Esophagus muscularis mucosa (tissue), 4 donors: ENCODE measurements at regions not wholly inside any gene's neighbourhood (a gene's known extent, or its start where the extent isn't known, plus 50 kb on each side); places are given as distances from the start of the nearest gene placed in this dataset.

Experiments
- DNase-seq: peaks from one replicate; pipeline ENCODE4 v3.0.0-alpha.2; 2017; ENCODE audit errors: extremely low spot score
- H3K27ac ChIP-seq, 4 donors: fragments of 200-600 bp; sonication (generic); replicated peaks in 1 of 4; 1 replicate in 3 of 4; 2 replicates in 1 of 4; pipeline ENCODE4 v1.5.1; 2016 to 2019; ENCODE audit warnings: mild to moderate bottlenecking in 1 of 4
- H3K27me3 ChIP-seq, 4 donors: fragments of 200-600 bp; sonication (generic); one replicate each; pipeline versions ENCODE4 v1.5.1 to v1.6.0; 2016 to 2019
- H3K36me3 ChIP-seq, 4 donors: fragments of 200-600 bp; sonication (generic); one replicate each; pipeline ENCODE4 v1.5.1; 2016 to 2019
- H3K4me1 ChIP-seq, 4 donors: fragments of 200-600 bp; sonication (generic); one replicate each; pipeline ENCODE4 v1.5.1; 2016 to 2019
- H3K4me3 ChIP-seq, 4 donors: fragments of 200-600 bp; sonication (generic); 1 replicate in 2 of 4; 2 replicates in 2 of 4; pipeline ENCODE4 v1.5.1; 2016 to 2019; ENCODE audit warnings: mild to moderate bottlenecking in 4 of 4, moderate library complexity in 1 of 4
- H3K9me3 ChIP-seq, 4 donors: fragments of 200-600 bp; sonication (generic); 1 replicate in 3 of 4; 2 replicates in 1 of 4; pipeline ENCODE4 v1.5.1; 2016 to 2019
- EP300 ChIP-seq: sonication (generic); formaldehyde crosslinking; IDR thresholded peaks from one replicate; pipeline ENCODE4 v1.6.1; 2017; ENCODE audit warnings: antibody characterized with exemption
- POLR2A ChIP-seq: fragments of 450-650 bp; IDR thresholded peaks from one replicate; pipeline ENCODE4 v1.6.1; 2017; ENCODE audit warnings: antibody characterized with exemption, moderate library complexity, mild to moderate bottlenecking, low read depth
- POLR2AphosphoS5 ChIP-seq, 2 donors: sonication (generic); formaldehyde crosslinking; IDR thresholded peaks; one replicate each; pipeline ENCODE4 v1.6.1; 2017; ENCODE audit warnings: antibody characterized with exemption in 2 of 2
- WGBS: methylation state at CpG from one replicate; pipeline ENCODE4 v1.1.5; 2018; 5-methylcytosine and 5-hydroxymethylcytosine counted together
- intact Hi-C: fragments of 100-400 bp; cut with DNase I; formaldehyde crosslinking; loops from one replicate; pipeline ENCODE4 v1.15.1; 2023
- TF ChIP-seq, protein P1 (sequence below), 3 experiments: fragments of 200-600 bp in 2 of 3; fragments of 450-650 bp in 1 of 3; sonication (generic) in 2 of 3; IDR thresholded peaks; one replicate each; pipeline ENCODE4 v1.5.1; 2017 to 2019; ENCODE audit warnings: antibody characterized with exemption in 3 of 3, mild to moderate bottlenecking in 2 of 3, moderate library complexity in 1 of 3

DNA sequence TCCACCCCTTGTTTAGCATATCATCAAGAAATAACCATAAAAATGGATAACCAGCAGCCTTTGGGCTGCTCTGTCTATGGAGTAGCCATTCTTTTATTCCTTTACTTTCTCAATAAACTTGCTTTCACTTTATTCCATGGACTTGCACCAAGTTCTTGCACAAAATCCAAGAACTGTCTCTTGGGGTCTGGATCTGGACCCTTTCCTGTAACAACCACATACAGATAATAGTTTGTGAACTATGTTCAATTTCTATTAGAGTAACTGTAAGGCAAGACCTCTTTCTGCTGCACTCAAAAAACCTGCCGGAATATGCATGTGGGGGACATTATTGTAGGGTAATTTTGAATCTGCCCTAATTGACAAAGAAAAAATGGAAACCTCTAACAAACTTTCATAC, 66.9 kb upstream of the TMEM215 start:
- no peaks in the 10 kb centered on the region for H3K9me3 ChIP-seq
- no peaks in the 10 kb centered on the region for H3K27me3 ChIP-seq
- no peaks in the 10 kb centered on the region for H3K4me1 ChIP-seq
- no peaks in the 10 kb centered on the region for H3K36me3 ChIP-seq
- 95% methylated on average over 1 of the region's 1 CpG for WGBS
- H3K4me3 ChIP-seq: no peak overlapping the region
- no peak overlapping the region for H3K27ac ChIP-seq
- intact Hi-C loops: no loop called here
- TF ChIP-seq EP300: no peak
- TF ChIP-seq, protein P1, sequence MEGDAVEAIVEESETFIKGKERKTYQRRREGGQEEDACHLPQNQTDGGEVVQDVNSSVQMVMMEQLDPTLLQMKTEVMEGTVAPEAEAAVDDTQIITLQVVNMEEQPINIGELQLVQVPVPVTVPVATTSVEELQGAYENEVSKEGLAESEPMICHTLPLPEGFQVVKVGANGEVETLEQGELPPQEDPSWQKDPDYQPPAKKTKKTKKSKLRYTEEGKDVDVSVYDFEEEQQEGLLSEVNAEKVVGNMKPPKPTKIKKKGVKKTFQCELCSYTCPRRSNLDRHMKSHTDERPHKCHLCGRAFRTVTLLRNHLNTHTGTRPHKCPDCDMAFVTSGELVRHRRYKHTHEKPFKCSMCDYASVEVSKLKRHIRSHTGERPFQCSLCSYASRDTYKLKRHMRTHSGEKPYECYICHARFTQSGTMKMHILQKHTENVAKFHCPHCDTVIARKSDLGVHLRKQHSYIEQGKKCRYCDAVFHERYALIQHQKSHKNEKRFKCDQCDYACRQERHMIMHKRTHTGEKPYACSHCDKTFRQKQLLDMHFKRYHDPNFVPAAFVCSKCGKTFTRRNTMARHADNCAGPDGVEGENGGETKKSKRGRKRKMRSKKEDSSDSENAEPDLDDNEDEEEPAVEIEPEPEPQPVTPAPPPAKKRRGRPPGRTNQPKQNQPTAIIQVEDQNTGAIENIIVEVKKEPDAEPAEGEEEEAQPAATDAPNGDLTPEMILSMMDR (IDR thresholded peaks at IDR 0.05): no peak
- no peak for TF ChIP-seq POLR2A
- no peak for TF ChIP-seq POLR2AphosphoS5 (IDR thresholded peaks at IDR 0.05)
- DNase-seq: no peak

DNA sequence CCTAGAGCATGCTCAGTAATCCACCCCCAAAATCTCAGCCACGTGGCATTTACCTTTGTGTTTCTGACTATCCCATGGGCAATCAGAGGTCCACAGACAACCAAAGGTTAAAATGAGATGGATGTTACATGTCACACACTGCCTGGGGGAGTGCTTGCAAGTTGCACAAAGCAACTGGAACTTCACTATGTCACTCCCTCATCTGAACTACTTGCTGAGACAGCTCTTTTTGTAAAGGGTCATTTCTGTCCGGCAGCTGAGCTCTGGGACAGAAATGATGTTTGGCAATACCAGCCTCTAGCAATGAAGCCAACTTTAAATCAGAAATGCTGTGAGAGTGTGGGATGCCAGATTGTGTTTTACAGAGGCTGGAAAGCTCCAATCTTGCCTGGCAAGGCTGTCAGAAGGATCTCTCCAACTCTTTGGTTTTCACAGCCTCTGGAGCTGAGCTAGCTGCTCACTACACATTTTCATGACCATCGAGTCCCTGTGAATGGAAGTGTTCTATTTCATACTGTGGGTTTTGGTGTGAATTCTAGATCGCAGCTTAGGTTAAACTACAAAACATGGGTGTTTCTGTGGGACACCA, 66.3 kb upstream of the TMEM215 start:
- Histone ChIP-seq H3K27ac (no peak overlapping the region), H3K27me3 (no peaks in the 10 kb centered on the region), H3K9me3 (no peaks in the 10 kb centered on the region), H3K4me1 (no peaks in the 10 kb centered on the region), H3K4me3 (no peak overlapping the region), H3K36me3 (no peaks in the 10 kb centered on the region)
- WGBS: 73% methylated on average over 4 of the region's 4 CpGs
- TF ChIP-seq POLR2A (no peak), EP300 (no peak), POLR2AphosphoS5 (IDR thresholded peaks at IDR 0.05) (no peak)
- TF ChIP-seq, protein P1 (IDR thresholded peaks at IDR 0.05): no peak
- intact Hi-C loops: no loop called here
- no peak for DNase-seq

DNA sequence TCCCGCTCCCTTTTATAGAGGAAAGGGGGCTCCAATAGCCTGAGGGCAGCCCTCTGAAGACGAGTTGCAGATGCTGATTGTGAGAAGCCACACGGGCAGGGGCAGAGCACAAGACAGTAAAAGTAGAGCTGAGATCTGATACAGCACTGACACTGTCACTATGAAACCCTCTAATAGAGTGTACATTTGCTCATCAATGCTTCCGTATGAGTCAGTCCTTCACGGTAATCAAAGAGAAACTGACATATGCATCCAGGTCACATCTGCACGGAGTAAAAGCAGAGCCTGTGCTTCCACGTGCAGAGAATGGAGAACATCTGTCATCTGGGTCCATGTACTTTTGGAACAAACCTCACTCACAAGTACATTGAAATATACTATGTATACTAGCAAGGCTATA, 60.6 kb upstream of the TMEM215 start:
- H3K27ac ChIP-seq: no peak overlapping the region
- no peak for DNase-seq
- 34% methylated on average over 7 of the region's 7 CpGs for WGBS
- no peaks in the 10 kb centered on the region for H3K36me3 ChIP-seq
- H3K4me1 ChIP-seq: no peaks in the 10 kb centered on the region
- intact Hi-C loops: no loop called here
- H3K9me3 ChIP-seq: peaks cover 0 to 5% (median 0%) of the 10 kb centered on the region in 4 donors
- TF ChIP-seq POLR2AphosphoS5 (IDR thresholded peaks at IDR 0.05): no peak
- TF ChIP-seq, protein P1 (IDR thresholded peaks at IDR 0.05): no peak
- no peak for TF ChIP-seq POLR2A
- TF ChIP-seq EP300: no peak
- H3K27me3 ChIP-seq: no peaks in the 10 kb centered on the region
- no peak overlapping the region for H3K4me3 ChIP-seq

DNA sequence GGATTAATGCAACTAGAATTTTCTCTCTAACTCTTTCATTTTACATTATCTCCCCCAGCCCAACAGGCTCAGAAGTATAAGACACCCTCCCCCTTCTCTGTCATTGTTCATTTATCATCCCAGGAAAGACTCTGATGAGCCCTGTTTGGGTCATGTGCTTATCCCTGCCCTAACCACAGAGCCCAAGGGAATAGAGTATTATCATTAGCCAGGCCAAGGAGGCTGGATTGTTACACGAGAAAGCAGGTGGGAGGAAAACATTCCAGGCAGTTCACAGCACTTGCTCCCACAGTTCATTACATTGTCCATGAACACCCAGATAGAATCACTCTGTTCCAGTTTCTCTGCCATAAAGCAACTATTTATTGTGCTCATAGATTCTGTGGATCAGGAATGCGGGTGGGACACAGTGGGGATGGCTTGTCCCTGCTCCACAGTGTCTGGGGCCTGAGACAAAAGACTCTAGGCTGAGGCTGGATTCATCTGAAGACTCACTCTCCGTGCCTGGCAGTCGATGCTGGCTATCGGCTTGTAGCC, 59.5 kb upstream of the TMEM215 start:
- Histone ChIP-seq H3K36me3 (no peaks in the 10 kb centered on the region), H3K4me3 (no peak overlapping the region), H3K27ac (no peak overlapping the region), H3K9me3 (peaks cover 0 to 10% (median 5%) of the 10 kb centered on the region in 4 donors), H3K4me1 (no peaks in the 10 kb centered on the region), H3K27me3 (no peaks in the 10 kb centered on the region)
- TF ChIP-seq POLR2AphosphoS5 (IDR thresholded peaks at IDR 0.05) (no peak), POLR2A (no peak), EP300 (no peak)
- TF ChIP-seq, protein P1 (IDR thresholded peaks at IDR 0.05): no peak
- WGBS: 68% methylated on average over 5 of the region's 5 CpGs
- no peak for DNase-seq
- intact Hi-C loops: no loop called here
